Activated effector memory CD4-positive, alpha-beta T cell treated with Interleukin-2 at 50 U/mL for 16 hours (primary cell): ENCODE measurements at regions not wholly inside any gene's neighbourhood (a gene's known extent, or its start where the extent isn't known, plus 50 kb on each side); places are given as distances from the start of the nearest gene placed in this dataset.

Experiments used
- DNase-seq: peaks from one replicate; pipeline ENCODE4 v3.0.0-alpha.2; 2020

- no peak for DNase-seq
Observed at GRCh38 chr14:71523630-71524319, 408.5 kb upstream of the RGS6 start.

GRCh38 chr14:71524320-71524982 lies 407.8 kb upstream of the RGS6 start:
- no peak for DNase-seq

GRCh38 chr14:71525663-71526221 lies 406.5 kb upstream of the RGS6 start:
- no peak for DNase-seq

DNA sequence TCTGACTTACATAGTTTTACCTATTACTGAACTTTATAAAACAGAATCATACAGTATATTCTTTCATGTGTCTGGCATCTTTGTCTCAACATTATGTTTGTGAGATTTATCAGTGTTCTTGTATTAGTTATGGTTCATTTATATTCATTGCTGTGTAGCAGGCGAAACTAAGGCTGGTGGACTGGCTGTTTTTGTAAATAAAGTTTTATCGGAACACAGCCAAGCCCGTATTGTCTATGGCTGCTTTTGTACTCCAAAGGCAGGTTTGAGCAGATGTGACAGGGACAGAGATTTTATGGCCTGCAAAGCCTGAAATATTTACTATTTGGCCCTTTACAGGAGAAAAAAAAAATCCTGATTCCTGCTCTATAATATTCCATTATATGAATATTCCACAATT lies 405.8 kb upstream of the RGS6 start:
- DNase-seq, result no peak

DNA sequence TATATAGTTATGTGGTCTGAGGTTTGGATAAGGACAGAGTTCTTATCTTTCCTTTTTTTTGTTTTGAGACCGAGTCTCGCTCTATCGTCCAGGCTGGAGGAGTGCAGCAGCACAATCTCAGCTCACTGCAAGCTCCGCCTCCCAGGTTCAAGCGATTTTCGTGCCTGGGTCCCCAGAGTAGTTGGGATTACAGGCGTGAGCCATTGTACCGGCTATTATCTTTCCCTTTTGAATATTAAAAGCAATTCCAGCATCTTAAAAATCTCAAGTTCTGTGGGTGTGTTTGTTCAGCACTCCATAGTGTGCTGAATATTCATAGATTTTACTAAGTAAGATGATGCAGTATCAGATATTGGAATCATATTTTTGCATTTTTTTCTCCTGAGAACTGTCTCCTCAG lies 404.4 kb upstream of the RGS6 start:
- no peak for DNase-seq

DNA sequence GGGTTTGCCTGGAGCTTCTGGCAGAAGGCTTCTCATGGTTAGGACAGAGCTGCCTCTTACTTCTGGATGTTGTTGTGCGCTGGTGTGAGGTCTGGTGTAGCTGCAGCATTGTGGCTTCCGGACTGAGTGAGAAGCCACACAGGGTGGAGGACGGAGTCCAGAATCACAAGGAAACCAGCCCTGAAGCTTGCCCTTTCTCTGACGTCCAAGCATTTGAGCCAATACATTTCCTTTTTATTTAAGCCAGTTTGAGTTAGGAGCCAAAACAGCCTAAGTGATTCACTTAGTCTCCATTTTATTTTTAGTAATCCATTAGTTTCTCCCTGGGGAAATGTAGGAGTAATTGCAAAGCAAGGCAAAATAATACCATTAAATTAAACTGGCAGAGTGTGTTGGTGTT lies 402.4 kb upstream of the RGS6 start:
- no peak for DNase-seq

- no peak for DNase-seq
Observed at GRCh38 chr14:71532344-71532743, 399.9 kb upstream of the RGS6 start.

- DNase-seq, result no peak
Observed at GRCh38 chr14:71532790-71533189, 399.4 kb upstream of the RGS6 start.

GRCh38 chr14:71533390-71533789 lies 398.8 kb upstream of the RGS6 start:
- DNase-seq, result no peak

DNA sequence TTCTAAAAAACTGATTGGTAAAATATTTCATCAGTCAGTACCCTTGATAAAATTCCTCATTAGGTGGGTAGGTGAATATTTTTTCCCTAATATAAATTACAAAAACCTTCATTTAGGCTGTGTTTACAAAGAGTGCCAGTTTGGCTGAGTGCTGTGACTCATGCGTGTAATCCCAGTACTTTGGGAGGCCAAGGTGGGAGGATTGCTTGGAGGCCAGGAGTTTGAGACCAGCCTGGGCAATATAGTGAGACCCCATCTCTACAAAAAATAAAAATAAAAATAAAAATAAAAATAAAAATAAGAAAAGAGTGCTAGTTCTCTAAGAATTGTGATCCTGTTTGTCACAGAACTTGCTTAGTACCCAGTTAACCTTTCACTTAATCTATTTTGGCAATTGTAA lies 398.4 kb upstream of the RGS6 start:
- DNase-seq, result no peak

GRCh38 chr14:71534506-71534905 lies 397.7 kb upstream of the RGS6 start:
- DNase-seq, result no peak

DNA sequence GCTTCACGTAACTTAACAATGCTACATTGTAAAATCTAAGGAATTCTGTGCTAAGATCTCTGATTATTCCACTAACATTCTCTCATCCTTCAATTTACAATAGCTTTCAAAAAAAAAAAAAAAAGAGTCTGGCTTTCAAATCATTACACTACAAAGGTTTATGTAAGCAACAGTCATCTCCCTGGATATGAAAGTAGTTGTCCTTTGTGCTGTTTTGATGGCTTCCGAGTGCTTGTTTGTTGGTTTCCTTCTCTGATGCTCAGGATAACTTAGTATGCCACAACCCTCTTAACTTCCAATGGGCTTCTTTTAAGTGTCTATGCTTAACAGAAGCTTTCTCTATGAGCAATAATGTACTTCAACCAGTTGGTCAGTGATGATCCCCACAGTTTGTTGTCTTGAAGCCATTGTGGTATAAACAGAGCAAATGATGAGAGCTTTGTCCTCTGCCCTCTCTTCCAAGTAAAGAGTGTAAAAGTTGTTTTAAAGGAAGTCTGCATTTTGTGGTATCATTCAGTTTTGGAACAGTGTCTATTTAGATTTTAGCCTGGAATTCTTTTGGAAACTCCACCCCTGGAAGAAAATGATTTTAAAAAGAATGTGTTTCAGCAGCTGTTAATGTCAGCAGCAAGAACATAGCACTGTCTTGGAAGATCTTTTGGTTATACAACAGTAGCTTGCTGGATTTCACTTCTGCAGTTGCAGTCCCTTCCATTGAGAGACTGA lies 396.1 kb upstream of the RGS6 start:
- no peak for DNase-seq

GRCh38 chr14:71536927-71537772 lies 395.1 kb upstream of the RGS6 start:
- DNase-seq, result no peak

DNA sequence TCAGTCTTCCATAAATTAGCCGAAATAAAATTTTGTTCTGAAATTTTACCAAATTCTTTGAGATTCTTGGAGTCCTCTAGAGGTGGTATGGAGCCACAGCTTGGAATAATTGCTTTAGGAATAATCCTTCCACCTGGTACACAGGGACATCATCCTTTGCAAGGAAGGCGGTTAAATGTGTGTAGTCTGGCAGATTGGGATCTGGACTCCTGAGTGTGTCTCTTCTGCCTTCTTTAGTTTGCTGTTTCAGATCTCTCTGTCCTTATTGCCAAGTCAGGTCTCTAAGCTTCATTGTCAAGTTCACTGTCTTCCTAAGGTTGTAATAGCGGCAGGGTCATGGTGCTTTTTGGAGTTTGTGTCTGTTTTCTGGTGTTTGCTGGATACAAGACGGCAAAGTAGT lies 393.9 kb upstream of the RGS6 start:
- DNase-seq, result no peak

GRCh38 chr14:71538938-71539649 lies 393.1 kb upstream of the RGS6 start:
- no peak for DNase-seq

GRCh38 chr14:71539650-71540285 lies 392.5 kb upstream of the RGS6 start:
- no peak for DNase-seq

GRCh38 chr14:71541271-71541670 lies 391.0 kb upstream of the RGS6 start:
- no peak for DNase-seq

- DNase-seq, result no peak
Observed at GRCh38 chr14:71541973-71542690, 390.1 kb upstream of the RGS6 start.

DNA sequence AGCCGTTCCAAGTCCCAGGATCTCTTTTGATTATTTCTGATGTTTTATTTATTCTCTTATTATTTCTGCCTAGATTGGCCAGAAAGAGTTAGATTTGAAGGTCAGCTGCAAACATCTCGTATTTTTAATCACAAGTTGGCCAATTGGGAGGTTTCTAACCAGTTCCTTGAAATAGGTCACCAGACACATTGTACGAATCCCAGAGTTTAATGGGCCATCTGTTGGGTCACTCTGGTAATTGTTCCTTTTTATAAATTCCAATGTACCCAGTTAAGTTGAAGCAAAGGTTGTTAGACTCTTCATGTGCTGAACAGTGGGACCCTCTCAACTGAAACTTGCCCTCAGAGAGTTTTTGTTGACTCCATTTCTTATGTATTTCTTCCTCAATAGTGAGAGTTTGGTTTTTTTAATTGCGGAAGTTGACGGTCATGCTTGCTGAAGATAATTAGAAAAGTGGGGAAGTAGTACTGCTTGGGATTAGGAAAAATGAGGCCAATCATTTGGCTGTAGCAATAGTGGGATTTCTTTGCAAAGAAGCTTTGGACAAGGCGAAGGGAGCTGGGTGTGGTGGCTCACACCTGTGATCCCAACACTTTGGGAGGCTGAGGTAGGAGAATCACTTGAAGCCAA lies 382.7 kb upstream of the RGS6 start:
- DNase-seq, result no peak

DNA sequence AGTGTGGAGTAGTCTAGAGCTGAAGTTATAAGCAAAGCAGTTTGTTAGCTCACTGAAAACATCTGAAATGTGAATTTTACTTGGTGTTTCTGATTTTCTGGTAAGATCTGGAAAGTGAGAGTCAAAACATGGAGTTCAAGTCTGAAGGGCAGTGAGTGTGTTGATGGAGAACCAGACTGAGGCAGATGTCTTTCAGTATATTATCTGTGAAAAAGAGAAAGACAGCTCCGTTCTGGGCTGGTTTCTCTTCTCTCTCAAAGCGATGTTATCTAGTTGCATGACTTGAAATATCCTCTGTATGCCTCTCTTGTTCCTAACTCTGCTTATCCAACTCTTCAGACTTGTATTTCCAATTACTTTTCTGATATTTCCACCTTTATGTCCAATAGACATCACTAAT lies 381.9 kb upstream of the RGS6 start:
- no peak for DNase-seq
